ENCODE measurements at regions not wholly inside any gene's neighbourhood (a gene's known extent, or its start where the extent isn't known, plus 50 kb on each side); places are given as distances from the start of the nearest gene placed in this dataset.

DNA sequence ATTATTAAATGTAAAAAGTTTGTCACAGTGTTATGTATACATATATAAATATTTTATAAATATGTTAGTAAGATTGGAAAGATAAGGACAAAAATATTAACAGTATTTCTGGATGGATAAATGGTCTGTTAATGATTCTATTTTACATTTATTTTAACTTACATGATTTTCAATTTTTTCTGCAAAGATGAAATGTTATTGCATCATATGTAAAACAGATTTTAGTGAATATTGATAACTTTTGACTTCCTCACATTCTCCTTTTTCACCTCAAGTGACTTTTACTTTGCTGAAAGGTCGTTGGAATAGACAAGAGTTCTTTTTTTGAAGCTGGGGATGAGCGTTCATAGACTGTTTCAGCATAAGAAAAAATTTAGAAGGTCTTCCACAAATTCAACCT lies 1554.7 kb upstream of the TENM4 start:
- Histone ChIP-seq H3T11ph (ENCODE audit: low read length) (peak overlapping the region; percentile 36), H3K4me1 (ENCODE audit: insufficient read depth, low read length) (no peaks in the 10 kb centered on the region; the same call in 1 of the 2 replicates), H3K27ac (ENCODE audit: insufficient read length, low read depth, low read length) (no peak overlapping the region), H3K79me1 (ENCODE audit: insufficient read depth, low read depth, low read length, poor library complexity, severe bottlenecking) (no peaks in the 10 kb centered on the region), H2AK5ac (ENCODE audit: insufficient read length, low read length) (no peak overlapping the region), H2BK120ac (ENCODE audit: low read depth, low read length, poor library complexity, severe bottlenecking) (no peak overlapping the region), H3K23ac (ENCODE audit: insufficient read length, low read depth, low read length) (no peak overlapping the region), H3K4me2 (ENCODE audit: insufficient read depth, insufficient read length, low read length) (no peak overlapping the region), H4K5ac (ENCODE audit: insufficient read length, low read depth, low read length) (no peak overlapping the region), H2BK12ac (ENCODE audit: insufficient read length, low read depth, low read length) (no peak overlapping the region), H3K14ac (ENCODE audit: insufficient read depth, low read length) (no peak overlapping the region), H3K9ac (ENCODE audit: extremely low read depth, insufficient read length, low read length) (no peak overlapping the region), H2BK20ac (ENCODE audit: low read depth, low read length, poor library complexity, severe bottlenecking) (no peak overlapping the region), H3K56ac (ENCODE audit: insufficient read length, low read depth, low read length) (no peak overlapping the region), H3K4ac (ENCODE audit: low read depth, low read length) (no peak overlapping the region), H3K9me3 (ENCODE audit: control insufficient read depth, low read depth, low read length) (no peaks in the 10 kb centered on the region), H3K27me3 (ENCODE audit: insufficient read depth, low read length) (no peaks in the 10 kb centered on the region), H4K91ac (ENCODE audit: insufficient read length, low read depth, low read length) (no peak overlapping the region), H3K79me2 (ENCODE audit: insufficient read depth, low read length) (no peaks in the 10 kb centered on the region), H2BK5ac (ENCODE audit: insufficient read length, low read length) (no peak overlapping the region), H2BK15ac (ENCODE audit: low read depth, low read length) (no peak overlapping the region), H4K8ac (replicated peaks; ENCODE audit: insufficient read length, low read depth, low read length) (no peak overlapping the region), H4K20me1 (ENCODE audit: control insufficient read depth, insufficient read depth, insufficient read length) (no peaks in the 10 kb centered on the region), H3K23me2 (ENCODE audit: insufficient read length, low read depth, low read length, poor library complexity, severe bottlenecking) (no peaks in the 10 kb centered on the region), H2AFZ (ENCODE audit: low read length) (no peak overlapping the region), H3K18ac (ENCODE audit: insufficient read length, low read depth, low read length) (no peak overlapping the region)
- Mint-ChIP-seq H3K9me3 (peaks cover 0 to 6% of the 10 kb centered on the region in 2 experiments; a peak in 3 of 5 replicates), H3K4me3 (no peak overlapping the region), H3K27ac (0 out of 7 replicates have a peak overlapping the region, but pooled peaks of 1 of the 3 experiments have one; percentile 2), H3K4me1 (peaks cover 20 to 22% of the 10 kb centered on the region in 2 experiments), H3K27me3 (ENCODE audit: low read depth) (no peaks in the 10 kb centered on the region), H3K36me3 (ENCODE audit: insufficient read depth in 1 of 3, low read depth in 3 of 3) (peaks cover 2 to 7% (median 2%) of the 10 kb centered on the region in 3 experiments; a peak in 4 of 7 replicates)
- DNase-seq: no peak
- no CpG with 5 or more reads among the region's 2 CpGs for WGBS (ENCODE audit: extremely low coverage, insufficient read length, low lambda C conversion rate)
- TF ChIP-seq, protein P1, sequence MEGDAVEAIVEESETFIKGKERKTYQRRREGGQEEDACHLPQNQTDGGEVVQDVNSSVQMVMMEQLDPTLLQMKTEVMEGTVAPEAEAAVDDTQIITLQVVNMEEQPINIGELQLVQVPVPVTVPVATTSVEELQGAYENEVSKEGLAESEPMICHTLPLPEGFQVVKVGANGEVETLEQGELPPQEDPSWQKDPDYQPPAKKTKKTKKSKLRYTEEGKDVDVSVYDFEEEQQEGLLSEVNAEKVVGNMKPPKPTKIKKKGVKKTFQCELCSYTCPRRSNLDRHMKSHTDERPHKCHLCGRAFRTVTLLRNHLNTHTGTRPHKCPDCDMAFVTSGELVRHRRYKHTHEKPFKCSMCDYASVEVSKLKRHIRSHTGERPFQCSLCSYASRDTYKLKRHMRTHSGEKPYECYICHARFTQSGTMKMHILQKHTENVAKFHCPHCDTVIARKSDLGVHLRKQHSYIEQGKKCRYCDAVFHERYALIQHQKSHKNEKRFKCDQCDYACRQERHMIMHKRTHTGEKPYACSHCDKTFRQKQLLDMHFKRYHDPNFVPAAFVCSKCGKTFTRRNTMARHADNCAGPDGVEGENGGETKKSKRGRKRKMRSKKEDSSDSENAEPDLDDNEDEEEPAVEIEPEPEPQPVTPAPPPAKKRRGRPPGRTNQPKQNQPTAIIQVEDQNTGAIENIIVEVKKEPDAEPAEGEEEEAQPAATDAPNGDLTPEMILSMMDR (conservative IDR thresholded peaks at IDR 0.05): no peak

Measured in H9 (cell line).